Vagina (tissue), 2 donors: ENCODE measurements at regions not wholly inside any gene's neighbourhood (a gene's known extent, or its start where the extent isn't known, plus 50 kb on each side); places are given as distances from the start of the nearest gene placed in this dataset.

Experiments used
- CTCF ChIP-seq, 3 experiments: fragments of 450-650 bp in 2 of 3; fragments of 200-600 bp in 1 of 3; sonication (generic) in 1 of 3; IDR thresholded peaks; one replicate each; pipeline ENCODE4 v1.5.1; 2017 to 2019; ENCODE audit warnings: antibody characterized with exemption in 3 of 3, mild to moderate bottlenecking in 2 of 3, moderate library complexity in 2 of 3
- POLR2AphosphoS5 ChIP-seq, 2 donors: sonication (generic); formaldehyde crosslinking; IDR thresholded peaks; one replicate each; pipeline ENCODE4 v1.9.0; 2017; ENCODE audit warnings: antibody characterized with exemption in 2 of 2, mild to moderate bottlenecking in 2 of 2, low read depth in 1 of 2; ENCODE audit not compliant: insufficient read depth in 1 of 2

- TF ChIP-seq CTCF (IDR thresholded peaks at IDR 0.05) (no peak), POLR2AphosphoS5 (IDR thresholded peaks at IDR 0.05; ENCODE audit: insufficient read depth in 1 of 2, low read depth in 1 of 2) (no peak)
Measured at GRCh38 chr5:58232130-58232529, 227.8 kb downstream of the PLK2 start.
